SKM-1 (cell line): ENCODE measurements at regions not wholly inside any gene's neighbourhood (a gene's known extent, or its start where the extent isn't known, plus 50 kb on each side); places are given as distances from the start of the nearest gene placed in this dataset.

Experiments
- DNase-seq: peaks from one replicate; lab custom pipeline; 2025; ENCODE audit not compliant: unreplicated experiment; lab: John Stamatoyannopoulos, UW

GRCh38 chr13:42658019-42658418 is 84.1 kb downstream of the TNFSF11 start:
- DNase-seq: no peak

- DNase-seq: no peak
Measured at GRCh38 chr13:42660333-42660965, 86.5 kb downstream of the TNFSF11 start.

GRCh38 chr13:42667638-42668037 is 93.7 kb downstream of the TNFSF11 start:
- DNase-seq: no peak

GRCh38 chr13:42671502-42671901 is 97.5 kb downstream of the TNFSF11 start:
- DNase-seq: no peak

GRCh38 chr13:42673677-42674076 is 99.7 kb downstream of the TNFSF11 start:
- no peak for DNase-seq

GRCh38 chr13:42680748-42681147 is 100.6 kb upstream of the FAM216B start:
- no peak for DNase-seq

GRCh38 chr13:42681326-42682100 is 99.9 kb upstream of the FAM216B start:
- no peak for DNase-seq

GRCh38 chr13:42684226-42684625 is 97.2 kb upstream of the FAM216B start:
- no peak for DNase-seq

- no peak for DNase-seq
Measured at GRCh38 chr13:42685751-42686150, 95.6 kb upstream of the FAM216B start.

GRCh38 chr13:42686165-42686564 is 95.2 kb upstream of the FAM216B start:
- DNase-seq: no peak

- DNase-seq: no peak
Measured at GRCh38 chr13:42688821-42689220, 92.6 kb upstream of the FAM216B start.

- DNase-seq: no peak
Measured at GRCh38 chr13:42696191-42696590, 85.2 kb upstream of the FAM216B start.

- no peak for DNase-seq
Measured at GRCh38 chr13:42699912-42700311, 81.5 kb upstream of the FAM216B start.

GRCh38 chr13:42702716-42703115 is 78.7 kb upstream of the FAM216B start:
- DNase-seq: no peak

- DNase-seq: no peak
Measured at GRCh38 chr13:42703740-42704139, 77.6 kb upstream of the FAM216B start.

GRCh38 chr13:42706286-42706685 is 75.1 kb upstream of the FAM216B start:
- DNase-seq: no peak

- no peak for DNase-seq
Measured at GRCh38 chr13:42707048-42707447, 74.3 kb upstream of the FAM216B start.

- DNase-seq: no peak
Measured at GRCh38 chr13:42707586-42707985, 73.8 kb upstream of the FAM216B start.

GRCh38 chr13:42708391-42708790 is 73.0 kb upstream of the FAM216B start:
- DNase-seq: no peak

- no peak for DNase-seq
Measured at GRCh38 chr13:42709276-42709675, 72.1 kb upstream of the FAM216B start.

- DNase-seq: no peak
Measured at GRCh38 chr13:42715909-42716308, 65.5 kb upstream of the FAM216B start.

- no peak for DNase-seq
Measured at GRCh38 chr13:42717176-42717575, 64.2 kb upstream of the FAM216B start.
